ENCODE measurements at regions not wholly inside any gene's neighbourhood (a gene's known extent, or its start where the extent isn't known, plus 50 kb on each side); places are given as distances from the start of the nearest gene placed in this dataset.

DNA sequence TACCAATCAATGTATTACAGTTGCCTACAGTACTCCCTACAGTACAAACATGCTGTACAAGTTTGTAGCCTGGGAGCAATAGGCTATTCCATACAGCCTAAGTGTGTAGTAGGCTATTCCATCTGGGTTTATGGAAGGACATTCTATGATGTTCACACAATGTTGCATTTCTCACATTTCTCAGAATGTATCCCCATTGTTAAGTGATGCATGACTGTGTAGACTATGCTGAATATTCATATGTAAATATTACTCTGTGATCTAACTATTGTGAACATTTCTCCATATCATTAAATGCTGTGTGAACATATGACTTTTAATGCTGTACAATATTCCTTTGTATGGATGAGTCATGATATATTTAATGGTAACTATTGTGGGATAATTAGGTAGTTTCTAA, 139.2 kb upstream of the ADAMTS9 start:
- TF ChIP-seq, protein P1, sequence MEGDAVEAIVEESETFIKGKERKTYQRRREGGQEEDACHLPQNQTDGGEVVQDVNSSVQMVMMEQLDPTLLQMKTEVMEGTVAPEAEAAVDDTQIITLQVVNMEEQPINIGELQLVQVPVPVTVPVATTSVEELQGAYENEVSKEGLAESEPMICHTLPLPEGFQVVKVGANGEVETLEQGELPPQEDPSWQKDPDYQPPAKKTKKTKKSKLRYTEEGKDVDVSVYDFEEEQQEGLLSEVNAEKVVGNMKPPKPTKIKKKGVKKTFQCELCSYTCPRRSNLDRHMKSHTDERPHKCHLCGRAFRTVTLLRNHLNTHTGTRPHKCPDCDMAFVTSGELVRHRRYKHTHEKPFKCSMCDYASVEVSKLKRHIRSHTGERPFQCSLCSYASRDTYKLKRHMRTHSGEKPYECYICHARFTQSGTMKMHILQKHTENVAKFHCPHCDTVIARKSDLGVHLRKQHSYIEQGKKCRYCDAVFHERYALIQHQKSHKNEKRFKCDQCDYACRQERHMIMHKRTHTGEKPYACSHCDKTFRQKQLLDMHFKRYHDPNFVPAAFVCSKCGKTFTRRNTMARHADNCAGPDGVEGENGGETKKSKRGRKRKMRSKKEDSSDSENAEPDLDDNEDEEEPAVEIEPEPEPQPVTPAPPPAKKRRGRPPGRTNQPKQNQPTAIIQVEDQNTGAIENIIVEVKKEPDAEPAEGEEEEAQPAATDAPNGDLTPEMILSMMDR (IDR thresholded peaks at IDR 0.05), result no peak
- no peak for TF ChIP-seq POLR2A (IDR thresholded peaks at IDR 0.05)

All from thyroid gland (tissue), 4 donors.